ENCODE measurements at regions not wholly inside any gene's neighbourhood (a gene's known extent, or its start where the extent isn't known, plus 50 kb on each side); places are given as distances from the start of the nearest gene placed in this dataset.

- no peaks in the 10 kb centered on the region for H3K36me3 Mint-ChIP-seq
- H3K27me3 Mint-ChIP-seq (ENCODE audit: low read depth in 3 of 3) = no peaks in the 10 kb centered on the region
- no peaks in the 10 kb centered on the region for H3K4me1 Mint-ChIP-seq
- Histone ChIP-seq H3K79me2 (ENCODE audit: insufficient read depth, low read length) (no peaks in the 10 kb centered on the region), H3K4me3 (replicated peaks in 1 of 3; ENCODE audit: low read depth in 2 of 3, low read length in 3 of 3) (no peak overlapping the region), H3K9me3 (replicated peaks in 1 of 2; ENCODE audit: control insufficient read depth in 1 of 2, insufficient read depth in 1 of 2, low read length in 2 of 2) (no peaks in the 10 kb centered on the region), H2AFZ (ENCODE audit: insufficient read depth, low read depth, low read length, poor library complexity, severe bottlenecking) (no peak overlapping the region), H3K4me1 (ENCODE audit: control insufficient read depth in 1 of 2, insufficient read depth in 2 of 2, low read length in 2 of 2) (no peaks in the 10 kb centered on the region), H3K4me2 (replicated peaks; ENCODE audit: extremely low read depth, low read length, poor library complexity, severe bottlenecking) (no peak overlapping the region), H4K20me1 (ENCODE audit: insufficient read depth, low read length) (no peaks in the 10 kb centered on the region), H3K27me3 (ENCODE audit: control insufficient read depth in 2 of 2, insufficient read depth in 2 of 2, low read length in 2 of 2) (no peaks in the 10 kb centered on the region), H3K36me3 (replicated peaks in 1 of 2; ENCODE audit: control insufficient read depth in 1 of 2, insufficient read depth in 2 of 2, low read length in 2 of 2) (no peaks in the 10 kb centered on the region), H3K9ac (ENCODE audit: insufficient read depth, low read length, poor library complexity, severe bottlenecking) (no peak overlapping the region), H3K27ac (ENCODE audit: low read depth in 1 of 2, low read length in 2 of 2) (no peak overlapping the region)
- intact Hi-C loops (cut with micrococcal nuclease) = no loop called here
- H3K4me3 Mint-ChIP-seq = no peak overlapping the region
- H3K9me3 Mint-ChIP-seq = peaks cover 0 to 5% (median 2%) of the 10 kb centered on the region in 7 donors
- no peak overlapping the region for H3K27ac Mint-ChIP-seq
- TF ChIP-seq CTCF (IDR thresholded peaks at IDR 0.05) = no peak
- no CpG with 5 or more reads among the region's 6 CpGs for WGBS (ENCODE audit: insufficient coverage)
- no peak for DNase-seq
Measured at GRCh38 chr12:37672655-37673260, 643.8 kb upstream of the ALG10B start.

- no peaks in the 10 kb centered on the region for H3K27me3 ChIP-seq (ENCODE audit: control insufficient read depth in 2 of 2, insufficient read depth in 2 of 2, low read length in 2 of 2)
- no peaks in the 10 kb centered on the region for H3K4me1 Mint-ChIP-seq
- H3K9me3 ChIP-seq (replicated peaks in 1 of 2; ENCODE audit: control insufficient read depth in 1 of 2, insufficient read depth in 1 of 2, low read length in 2 of 2) = peaks cover 11 to 55% of the 10 kb centered on the region in 2 donors
- H3K36me3 ChIP-seq (replicated peaks in 1 of 2; ENCODE audit: control insufficient read depth in 1 of 2, insufficient read depth in 2 of 2, low read length in 2 of 2) = no peaks in the 10 kb centered on the region
- H3K27me3 Mint-ChIP-seq (ENCODE audit: low read depth in 3 of 3) = peaks cover 0 to 2% (median 0%) of the 10 kb centered on the region in 3 donors
- no peak for TF ChIP-seq CTCF (IDR thresholded peaks at IDR 0.05)
- H3K79me2 ChIP-seq (ENCODE audit: insufficient read depth, low read length) = no peaks in the 10 kb centered on the region
- no peak overlapping the region for H2AFZ ChIP-seq (ENCODE audit: insufficient read depth, low read depth, low read length, poor library complexity, severe bottlenecking)
- DNase-seq = no peak
- no peak overlapping the region for H3K27ac Mint-ChIP-seq
- H3K4me2 ChIP-seq (replicated peaks; ENCODE audit: extremely low read depth, low read length, poor library complexity, severe bottlenecking) = no peak overlapping the region
- no CpG with 5 or more reads among the region's 5 CpGs for WGBS (ENCODE audit: insufficient coverage)
- no peak overlapping the region for H3K9ac ChIP-seq (ENCODE audit: insufficient read depth, low read length, poor library complexity, severe bottlenecking)
- H4K20me1 ChIP-seq (ENCODE audit: insufficient read depth, low read length) = no peaks in the 10 kb centered on the region
- intact Hi-C loops (cut with micrococcal nuclease) = no loop called here
- no peak overlapping the region for H3K4me3 ChIP-seq (replicated peaks in 1 of 3; ENCODE audit: low read depth in 2 of 3, low read length in 3 of 3)
- peaks cover 5 to 15% (median 9%) of the 10 kb centered on the region in 7 donors for H3K9me3 Mint-ChIP-seq
- no peaks in the 10 kb centered on the region for H3K4me1 ChIP-seq (ENCODE audit: control insufficient read depth in 1 of 2, insufficient read depth in 2 of 2, low read length in 2 of 2)
- H3K4me3 Mint-ChIP-seq = no peak overlapping the region
- H3K27ac ChIP-seq (ENCODE audit: low read depth in 1 of 2, low read length in 2 of 2) = no peak overlapping the region
- H3K36me3 Mint-ChIP-seq = no peaks in the 10 kb centered on the region
Measured at GRCh38 chr12:37720846-37721245, 595.7 kb upstream of the ALG10B start.

Data from CD14-positive monocyte (primary cell).